BLaER1 treated with 17β-estradiol and CSF1 and Interleukin-3, amounts not matched to agents 10 nM and 100 nM (cell line): ENCODE measurements at regions not wholly inside any gene's neighbourhood (a gene's known extent, or its start where the extent isn't known, plus 50 kb on each side); places are given as distances from the start of the nearest gene placed in this dataset.

ENCODE experiments used
- H3K27ac ChIP-seq, 11 experiments: shearing (Covaris generic); formaldehyde crosslinking; 2 replicates each; pipeline ENCODE4 v1.8.1; 2022
- H3K27me3 ChIP-seq, 11 experiments: shearing (Covaris generic); formaldehyde crosslinking; 2 replicates each; pipeline ENCODE4 v1.8.1; 2022
- H3K36me3 ChIP-seq, 11 experiments: shearing (Covaris generic); formaldehyde crosslinking; 2 replicates each; pipeline ENCODE4 v1.8.1; 2022
- H3K4me1 ChIP-seq, 10 experiments: shearing (Covaris generic); formaldehyde crosslinking; 2 replicates each; pipeline ENCODE4 v1.8.1; 2022
- H3K4me2 ChIP-seq, 11 experiments: shearing (Covaris generic); formaldehyde crosslinking; 2 replicates each; pipeline ENCODE4 v1.8.1; 2022
- H3K4me3 ChIP-seq, 10 experiments: shearing (Covaris generic); formaldehyde crosslinking; 2 replicates each; pipeline ENCODE4 v1.8.1; 2022
- H3K9ac ChIP-seq, 11 experiments: shearing (Covaris generic); formaldehyde crosslinking; 2 replicates each; pipeline ENCODE4 v1.8.1; 2022
- H3K9me3 ChIP-seq, 11 experiments: shearing (Covaris generic); formaldehyde crosslinking; replicated peaks in 1 of 11; 2 replicates each; pipeline ENCODE4 v1.8.1; 2022
- H4K20me1 ChIP-seq, 11 experiments: shearing (Covaris generic); formaldehyde crosslinking; 2 replicates each; pipeline ENCODE4 v1.8.1; 2022
- Cebpa-rat ChIP-seq, 11 experiments: shearing (Covaris generic); IDR thresholded peaks; 2 replicates each; pipeline ENCODE4 v1.8.1; 2022

GRCh38 chr3:66567077-66567476, 66.3 kb upstream of the LRIG1 start:
- H3K4me1 ChIP-seq, result no peaks in the 10 kb centered on the region
- no peak overlapping the region for H3K4me2 ChIP-seq
- no peaks in the 10 kb centered on the region for H4K20me1 ChIP-seq
- peaks cover 0 to 15% (median 2%) of the 10 kb centered on the region in 11 experiments; a peak in 7 of 22 replicates for H3K27me3 ChIP-seq
- H3K4me3 ChIP-seq, result no peak overlapping the region
- no peak overlapping the region for H3K9ac ChIP-seq
- no peak overlapping the region for H3K27ac ChIP-seq
- H3K9me3 ChIP-seq, result peaks cover 0 to 15% (median 3%) of the 10 kb centered on the region in 11 experiments; a peak in 7 of 22 replicates
- TF ChIP-seq Cebpa-rat (IDR thresholded peaks at IDR 0.05), result no peak
- H3K36me3 ChIP-seq, result no peaks in the 10 kb centered on the region

DNA sequence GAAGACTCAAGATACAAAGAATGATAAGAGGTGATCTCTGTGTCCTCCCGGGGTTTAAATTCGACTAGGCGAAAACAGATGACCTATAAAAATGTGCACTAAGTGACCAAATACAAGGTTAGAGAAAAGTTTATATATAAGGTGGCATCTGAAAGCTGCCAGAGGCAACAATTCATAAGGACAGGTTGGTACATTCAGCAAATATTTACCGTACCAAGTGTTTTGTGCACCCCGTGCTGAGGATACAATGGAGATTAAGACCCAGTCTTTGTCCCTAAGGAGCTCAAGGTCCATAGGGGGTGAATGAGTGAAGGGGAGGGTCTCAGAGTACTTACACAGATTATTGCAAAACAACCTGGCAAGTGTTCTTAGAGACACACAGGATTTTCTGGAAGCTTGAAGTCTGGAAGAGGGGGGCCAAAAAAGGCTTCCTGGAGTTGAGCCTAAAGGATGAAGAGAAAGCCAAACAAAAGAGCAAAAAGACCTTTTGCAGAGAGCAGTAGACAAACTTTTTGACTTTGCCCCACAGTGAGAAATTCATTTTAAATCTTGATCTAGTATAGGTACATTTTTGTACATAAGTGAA, 71.4 kb upstream of the LRIG1 start:
- H4K20me1 ChIP-seq, result peaks cover 0 to 6% (median 0%) of the 10 kb centered on the region in 11 experiments; a peak in 3 of 22 replicates
- H3K4me2 ChIP-seq, result no peak overlapping the region
- no peak overlapping the region for H3K9ac ChIP-seq
- 0 out of 20 replicates have a peak, but pooled peaks cover 0 to 4% (median 0%) of the 10 kb centered on the region in 10 experiments for H3K4me1 ChIP-seq
- peaks cover 9 to 49% (median 19%) of the 10 kb centered on the region in 11 experiments; a peak in 21 of 22 replicates for H3K27me3 ChIP-seq
- H3K27ac ChIP-seq, result no peak overlapping the region
- H3K9me3 ChIP-seq, result peaks cover 0 to 15% (median 3%) of the 10 kb centered on the region in 11 experiments; a peak in 7 of 22 replicates
- TF ChIP-seq Cebpa-rat (IDR thresholded peaks at IDR 0.05), result no peak
- no peaks in the 10 kb centered on the region for H3K36me3 ChIP-seq
- H3K4me3 ChIP-seq, result no peak overlapping the region

DNA sequence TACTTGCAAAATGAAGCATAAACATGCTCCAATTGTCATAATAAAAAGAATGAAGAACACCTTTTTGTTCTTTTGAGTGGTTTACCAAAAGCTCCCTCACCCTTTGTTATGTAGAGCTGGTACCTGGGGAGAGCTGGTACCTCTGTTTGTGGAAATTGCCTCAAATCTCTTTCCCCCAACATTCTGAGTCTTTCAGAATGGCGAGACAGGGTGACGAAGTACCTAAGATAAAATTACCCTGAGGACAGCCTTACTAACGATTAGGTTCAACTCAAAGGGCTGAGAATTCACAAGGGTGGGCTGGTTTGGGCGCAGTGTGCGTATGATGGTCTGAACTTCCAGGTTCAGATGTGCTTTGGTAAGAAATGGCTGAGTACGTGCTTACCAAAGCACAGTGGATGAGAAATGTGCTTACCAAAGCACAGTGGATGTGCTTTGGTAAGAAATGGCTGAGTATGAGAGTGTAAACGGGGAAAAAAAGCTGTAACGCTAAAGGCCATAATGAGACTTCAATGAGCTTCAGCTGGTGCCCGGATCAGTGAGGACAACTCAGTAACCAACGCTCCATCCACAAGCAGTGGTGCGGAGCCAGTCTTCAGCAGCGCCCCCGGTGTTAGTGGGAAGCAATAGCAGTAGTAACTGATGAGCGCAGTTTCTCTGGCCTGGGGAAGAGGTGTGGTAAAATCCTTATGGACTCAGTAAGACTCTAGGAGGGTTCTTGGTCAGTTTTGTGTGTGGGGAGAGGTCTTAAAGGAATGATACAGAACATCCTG, 72.3 kb upstream of the LRIG1 start:
- H3K4me1 ChIP-seq, result 0 out of 20 replicates have a peak, but pooled peaks cover 0 to 4% (median 0%) of the 10 kb centered on the region in 10 experiments
- TF ChIP-seq Cebpa-rat (IDR thresholded peaks at IDR 0.05), result no peak
- H3K9ac ChIP-seq, result no peak overlapping the region
- no peaks in the 10 kb centered on the region for H3K36me3 ChIP-seq
- peaks cover 0 to 15% (median 3%) of the 10 kb centered on the region in 11 experiments; a peak in 14 of 22 replicates for H3K9me3 ChIP-seq
- H3K27me3 ChIP-seq, result peaks cover 13 to 59% (median 28%) of the 10 kb centered on the region in 11 experiments; a peak in 21 of 22 replicates
- H3K27ac ChIP-seq, result no peak overlapping the region
- peaks cover 0 to 6% (median 0%) of the 10 kb centered on the region in 11 experiments; a peak in 3 of 22 replicates for H4K20me1 ChIP-seq
- no peak overlapping the region for H3K4me3 ChIP-seq
- no peak overlapping the region for H3K4me2 ChIP-seq

DNA sequence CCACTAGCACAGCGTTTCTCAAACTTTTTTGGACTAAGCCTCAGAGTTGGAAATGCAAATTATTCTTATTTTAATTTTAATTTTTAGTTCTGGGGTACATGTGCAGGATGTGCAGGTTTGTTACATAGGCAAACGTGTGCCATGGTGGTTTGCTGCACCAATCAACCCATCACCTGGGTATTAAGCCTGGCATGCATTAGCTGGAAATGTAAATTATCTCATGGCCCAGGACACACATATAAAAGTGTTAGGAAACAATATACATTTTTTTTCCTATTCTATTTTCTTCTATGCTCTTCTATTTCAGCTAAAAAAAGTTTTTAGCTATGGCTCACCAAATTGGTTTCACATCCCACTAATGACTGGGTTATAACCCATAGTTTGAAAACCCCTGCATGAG, 73.3 kb upstream of the LRIG1 start:
- no peak for TF ChIP-seq Cebpa-rat (IDR thresholded peaks at IDR 0.05)
- H3K9ac ChIP-seq, result no peak overlapping the region
- no peak overlapping the region for H3K4me2 ChIP-seq
- 0 out of 20 replicates have a peak, but pooled peaks cover 0 to 4% (median 0%) of the 10 kb centered on the region in 10 experiments for H3K4me1 ChIP-seq
- H3K4me3 ChIP-seq, result no peak overlapping the region
- H3K9me3 ChIP-seq, result peaks cover 9 to 17% (median 10%) of the 10 kb centered on the region in 11 experiments
- no peak overlapping the region for H3K27ac ChIP-seq
- 0 out of 22 replicates have a peak, but pooled peaks cover 0 to 2% (median 0%) of the 10 kb centered on the region in 11 experiments for H3K36me3 ChIP-seq
- peaks cover 0 to 6% (median 0%) of the 10 kb centered on the region in 11 experiments; a peak in 3 of 22 replicates for H4K20me1 ChIP-seq
- H3K27me3 ChIP-seq, result peaks cover 22 to 68% (median 38%) of the 10 kb centered on the region in 11 experiments

DNA sequence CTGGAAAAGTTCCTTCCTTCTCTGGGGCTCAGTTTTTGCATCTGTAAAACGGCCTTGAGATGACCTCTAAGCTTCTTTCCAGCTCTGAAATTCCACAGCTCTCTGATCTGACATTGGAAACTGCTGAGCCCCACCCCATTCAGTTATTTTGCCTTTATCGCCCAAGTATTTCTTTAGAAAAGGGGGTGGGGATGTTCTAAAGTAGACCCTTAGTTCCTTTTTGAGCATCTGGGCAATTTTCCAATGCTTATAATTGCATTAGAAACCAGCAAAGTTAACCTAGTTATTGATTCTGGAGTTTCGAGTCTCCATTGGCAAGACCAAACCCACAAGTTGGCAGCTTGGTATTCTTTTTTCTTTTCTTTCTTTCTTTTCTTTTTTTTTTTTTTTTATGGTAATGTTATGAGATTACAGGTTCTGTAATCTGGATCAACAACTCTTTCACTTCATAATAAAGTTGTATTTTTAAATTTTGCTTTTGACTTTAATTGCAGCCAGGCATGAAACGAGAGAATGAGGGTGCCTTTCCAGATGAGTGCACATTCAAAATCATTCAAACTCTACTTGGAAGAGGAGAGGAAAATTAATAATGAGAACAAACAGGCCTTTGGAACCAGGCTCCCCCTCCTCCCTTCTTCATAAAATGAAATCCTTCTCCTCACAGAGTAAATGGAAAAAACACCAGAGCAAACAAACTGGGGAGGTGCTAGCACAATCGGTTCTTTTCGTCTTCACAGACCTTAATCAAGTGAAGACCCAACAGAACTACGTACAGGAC, 76.8 kb upstream of the LRIG1 start:
- H3K27me3 ChIP-seq, result peaks cover 58 to 84% (median 70%) of the 10 kb centered on the region in 11 experiments
- peaks cover 0 to 22% (median 14%) of the 10 kb centered on the region in 11 experiments; a peak in 18 of 22 replicates for H4K20me1 ChIP-seq
- 0 out of 22 replicates have a peak, but pooled peaks cover 0 to 4% (median 0%) of the 10 kb centered on the region in 11 experiments for H3K36me3 ChIP-seq
- H3K4me2 ChIP-seq, result no peak overlapping the region
- H3K4me3 ChIP-seq, result no peak overlapping the region
- H3K4me1 ChIP-seq, result peaks cover 4 to 10% (median 5%) of the 10 kb centered on the region in 10 experiments; a peak in 18 of 20 replicates
- no peak for TF ChIP-seq Cebpa-rat (IDR thresholded peaks at IDR 0.05)
- no peak overlapping the region for H3K27ac ChIP-seq
- peaks cover 18 to 28% (median 23%) of the 10 kb centered on the region in 11 experiments for H3K9me3 ChIP-seq
- H3K9ac ChIP-seq, result no peak overlapping the region

GRCh38 chr3:66581256-66581655, 80.4 kb upstream of the LRIG1 start:
- H3K36me3 ChIP-seq, result 0 out of 22 replicates have a peak, but pooled peaks cover 0 to 4% (median 0%) of the 10 kb centered on the region in 11 experiments
- H3K4me1 ChIP-seq, result peaks cover 12 to 22% (median 17%) of the 10 kb centered on the region in 10 experiments
- H3K4me3 ChIP-seq, result no peak overlapping the region
- no peak overlapping the region for H3K27ac ChIP-seq
- no peak overlapping the region for H3K9ac ChIP-seq
- no peak for TF ChIP-seq Cebpa-rat (IDR thresholded peaks at IDR 0.05)
- peaks cover 18 to 41% (median 23%) of the 10 kb centered on the region in 11 experiments for H3K9me3 ChIP-seq
- H3K4me2 ChIP-seq, result no peak overlapping the region
- H4K20me1 ChIP-seq, result peaks cover 0 to 47% (median 33%) of the 10 kb centered on the region in 11 experiments; a peak in 19 of 22 replicates
- H3K27me3 ChIP-seq, result peaks cover 94 to 100% (median 99%) of the 10 kb centered on the region in 11 experiments

GRCh38 chr3:66582721-66583423, 82.0 kb upstream of the LRIG1 start:
- Histone ChIP-seq H4K20me1 (peaks cover 0 to 47% (median 31%) of the 10 kb centered on the region in 11 experiments; a peak in 19 of 22 replicates), H3K36me3 (0 out of 22 replicates have a peak, but pooled peaks cover 0 to 4% (median 0%) of the 10 kb centered on the region in 11 experiments), H3K9me3 (peaks cover 18 to 41% (median 23%) of the 10 kb centered on the region in 11 experiments), H3K27me3 (peaks cover 92 to 100% (median 99%) of the 10 kb centered on the region in 11 experiments), H3K4me3 (no peak overlapping the region), H3K27ac (no peak overlapping the region), H3K4me2 (peak overlapping the region; percentile 27 to 76 (median 62)), H3K4me1 (peaks cover 12 to 22% (median 17%) of the 10 kb centered on the region in 10 experiments), H3K9ac (no peak overlapping the region)
- peak in 3 of 11 experiments; percentile 21 to 64 (median 46); a peak in 3 of 22 replicates for TF ChIP-seq Cebpa-rat (IDR thresholded peaks at IDR 0.05)
